GM18870 (cell line): ENCODE measurements at regions not wholly inside any gene's neighbourhood (a gene's known extent, or its start where the extent isn't known, plus 50 kb on each side); places are given as distances from the start of the nearest gene placed in this dataset.
"Not testable (repeated sequence)": the region's sequence is repeated elsewhere in the genome, so short reads cannot be mapped to it uniquely, and the experiment has no call there.

Experiments used
- ATAC-seq: cut with Tn5 transposase; IDR thresholded peaks from one replicate; pipeline ENCODE4 v1.9.1; 2021; ENCODE audit warnings: moderate library complexity; ENCODE audit not compliant: unreplicated experiment

- ATAC-seq, result no peak
Measured at GRCh38 chr14:48319823-48320222, 644.4 kb upstream of the MDGA2 start.

GRCh38 chr14:48304729-48305128 lies 629.3 kb upstream of the MDGA2 start:
- ATAC-seq, result no peak

- ATAC-seq, result no peak
Measured at GRCh38 chr14:48289701-48290100, 614.3 kb upstream of the MDGA2 start.

- ATAC-seq, result not testable (repeated sequence)
Measured at GRCh38 chr14:48285217-48285616, 609.8 kb upstream of the MDGA2 start.

GRCh38 chr14:48275301-48275700 lies 599.9 kb upstream of the MDGA2 start:
- ATAC-seq, result no peak

- ATAC-seq, result no peak
Measured at GRCh38 chr14:48274826-48275225, 599.4 kb upstream of the MDGA2 start.

GRCh38 chr14:48267926-48268325 lies 592.5 kb upstream of the MDGA2 start:
- ATAC-seq, result not testable (repeated sequence)

- not testable (repeated sequence) for ATAC-seq
Measured at GRCh38 chr14:48266201-48266600, 590.8 kb upstream of the MDGA2 start.

- no peak for ATAC-seq
Measured at GRCh38 chr14:48261436-48261835, 586.0 kb upstream of the MDGA2 start.

GRCh38 chr14:48260394-48261295 lies 585.2 kb upstream of the MDGA2 start:
- ATAC-seq, result not testable (repeated sequence)

GRCh38 chr14:48259876-48260275 lies 584.5 kb upstream of the MDGA2 start:
- not testable (repeated sequence) for ATAC-seq

- not testable (repeated sequence) for ATAC-seq
Measured at GRCh38 chr14:48259232-48259631, 583.8 kb upstream of the MDGA2 start.

GRCh38 chr14:48258703-48259102 lies 583.3 kb upstream of the MDGA2 start:
- not testable (repeated sequence) for ATAC-seq

- ATAC-seq, result no peak
Measured at GRCh38 chr14:48253020-48253419, 577.6 kb upstream of the MDGA2 start.

GRCh38 chr14:48251290-48251689 lies 575.9 kb upstream of the MDGA2 start:
- ATAC-seq, result no peak

GRCh38 chr14:48250575-48250974 lies 575.2 kb upstream of the MDGA2 start:
- no peak for ATAC-seq

- no peak for ATAC-seq
Measured at GRCh38 chr14:48247977-48248376, 572.6 kb upstream of the MDGA2 start.

- no peak for ATAC-seq
Measured at GRCh38 chr14:48243900-48244299, 568.5 kb upstream of the MDGA2 start.

- no peak for ATAC-seq
Measured at GRCh38 chr14:48229091-48229490, 553.7 kb upstream of the MDGA2 start.

GRCh38 chr14:48193893-48194292 lies 518.5 kb upstream of the MDGA2 start:
- ATAC-seq, result no peak

- not testable (repeated sequence) for ATAC-seq
Measured at GRCh38 chr14:48149624-48150023, 474.2 kb upstream of the MDGA2 start.

- no peak for ATAC-seq
Measured at GRCh38 chr14:48140804-48141203, 465.4 kb upstream of the MDGA2 start.

GRCh38 chr14:48129472-48129871 lies 454.1 kb upstream of the MDGA2 start:
- ATAC-seq, result no peak
